NCI-H2227 treated with DMSO at 0.1 percent for 48 hours (cell line): ENCODE measurements at regions not wholly inside any gene's neighbourhood (a gene's known extent, or its start where the extent isn't known, plus 50 kb on each side); places are given as distances from the start of the nearest gene placed in this dataset.
A peak's percentile ranks its signal among the peaks of the same experiment; 100 is the strongest.

Experiments used
- DNase-seq: peaks from one replicate; lab custom pipeline; 2025; lab: John Stamatoyannopoulos, UW

- no peak for DNase-seq
These were observed 120.3 kb upstream of the MYL2 start for GRCh38 chr12:111040690-111041089.

- no peak for DNase-seq
These were observed 118.6 kb upstream of the MYL2 start for GRCh38 chr12:111038941-111039340.

- no peak for DNase-seq
These were observed 117.7 kb upstream of the MYL2 start for GRCh38 chr12:111038077-111038476.

- no peak for DNase-seq
These were observed 116.7 kb upstream of the MYL2 start for GRCh38 chr12:111037047-111037446.

GRCh38 chr12:111035578-111036301, 115.4 kb upstream of the MYL2 start:
- peak; percentile 23 for DNase-seq

GRCh38 chr12:111034886-111035577, 114.7 kb upstream of the MYL2 start:
- DNase-seq = peak; percentile 50

- no peak for DNase-seq
These were observed 113.9 kb upstream of the MYL2 start, which contains the start of gene CUX2 for GRCh38 chr12:111034083-111034885. Gene CUX2 (plus strand): TSS chr12:111034165.

GRCh38 chr12:111033281-111034082, 113.1 kb upstream of the MYL2 start:
- no peak for DNase-seq

- no peak for DNase-seq
These were observed 112.2 kb upstream of the MYL2 start for GRCh38 chr12:111032591-111032919.

- DNase-seq = no peak
These were observed 111.7 kb upstream of the MYL2 start for GRCh38 chr12:111031916-111032590.

- DNase-seq = no peak
These were observed 110.4 kb upstream of the MYL2 start for GRCh38 chr12:111030800-111031199.

- no peak for DNase-seq
These were observed 109.4 kb upstream of the MYL2 start for GRCh38 chr12:111029732-111030131.

- DNase-seq = no peak
These were observed 108.9 kb upstream of the MYL2 start for GRCh38 chr12:111029305-111029704.

- no peak for DNase-seq
These were observed 108.5 kb upstream of the MYL2 start for GRCh38 chr12:111028830-111029229.

GRCh38 chr12:111027431-111027830, 107.1 kb upstream of the MYL2 start:
- no peak for DNase-seq

- DNase-seq = no peak
These were observed 105.5 kb upstream of the MYL2 start for GRCh38 chr12:111025792-111026430.

- no peak for DNase-seq
These were observed 104.9 kb upstream of the MYL2 start for GRCh38 chr12:111025301-111025700.

GRCh38 chr12:111024205-111024801, 103.9 kb upstream of the MYL2 start:
- DNase-seq = peak; percentile 33

- no peak for DNase-seq
These were observed 102.0 kb upstream of the MYL2 start for GRCh38 chr12:111022386-111022785.

- no peak for DNase-seq
These were observed 94.2 kb upstream of the MYL2 start for GRCh38 chr12:111014547-111014946.

GRCh38 chr12:111012918-111013317, 92.5 kb upstream of the MYL2 start:
- DNase-seq = no peak
